ENCODE measurements at regions not wholly inside any gene's neighbourhood (a gene's known extent, or its start where the extent isn't known, plus 50 kb on each side); places are given as distances from the start of the nearest gene placed in this dataset.

DNA sequence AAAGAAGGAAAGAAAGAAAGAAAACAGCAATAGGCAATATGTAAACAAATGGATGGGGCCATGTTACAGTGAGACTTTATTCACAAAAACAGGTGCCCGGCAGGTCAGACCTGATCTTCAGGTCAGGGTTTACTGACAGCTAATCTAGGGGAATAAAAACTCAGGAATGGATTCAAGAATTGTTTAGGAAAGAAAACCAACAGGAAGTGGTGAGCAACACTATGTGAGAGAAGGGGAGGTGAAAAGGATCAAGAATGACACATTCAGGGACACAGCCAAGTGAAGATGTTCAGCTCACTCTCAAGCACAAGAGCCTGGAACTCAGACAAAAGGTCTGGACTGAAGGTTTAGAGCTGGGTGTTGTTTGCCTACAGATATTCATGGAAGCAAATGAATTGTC, 244.5 kb downstream of the EFNB2 start:
- Mint-ChIP-seq H3K27ac (no peak overlapping the region), H3K9me3 (peaks cover 2% of the 10 kb centered on the region), H3K27me3 (no peaks in the 10 kb centered on the region), H3K4me3 (no peak overlapping the region), H3K4me1 (no peaks in the 10 kb centered on the region), H3K36me3 (ENCODE audit: low read depth) (no peaks in the 10 kb centered on the region)
- ChIA-PET POLR2A (no interaction called here), CTCF (no interaction called here)
- no peak for DNase-seq

DNA sequence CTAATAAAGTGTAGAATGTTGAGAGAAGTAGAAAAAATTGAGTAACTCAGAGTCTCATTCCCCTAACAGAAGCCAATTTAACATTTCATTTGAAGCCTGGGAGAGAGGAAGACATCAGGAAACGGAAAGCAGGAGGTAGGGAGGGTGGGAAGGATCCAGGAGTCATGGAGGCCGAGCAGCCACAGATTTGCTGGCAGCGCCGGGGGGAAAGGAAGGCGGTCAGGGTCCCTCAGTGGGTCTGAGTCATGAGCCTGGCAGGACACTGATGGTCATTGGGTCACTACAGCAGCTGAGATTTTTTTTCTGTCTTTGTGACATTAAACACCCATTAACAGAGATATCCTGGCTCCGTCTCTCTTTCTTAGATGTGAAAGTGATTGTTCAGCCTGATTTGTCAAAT, 248.1 kb downstream of the EFNB2 start:
- POLR2A ChIA-PET = no interaction called here
- Mint-ChIP-seq H3K4me3 (no peak overlapping the region), H3K36me3 (ENCODE audit: low read depth) (no peaks in the 10 kb centered on the region), H3K9me3 (peaks cover 2% of the 10 kb centered on the region), H3K27ac (no peak overlapping the region), H3K27me3 (no peaks in the 10 kb centered on the region), H3K4me1 (no peaks in the 10 kb centered on the region)
- DNase-seq = no peak
- CTCF ChIA-PET = no interaction called here

DNA sequence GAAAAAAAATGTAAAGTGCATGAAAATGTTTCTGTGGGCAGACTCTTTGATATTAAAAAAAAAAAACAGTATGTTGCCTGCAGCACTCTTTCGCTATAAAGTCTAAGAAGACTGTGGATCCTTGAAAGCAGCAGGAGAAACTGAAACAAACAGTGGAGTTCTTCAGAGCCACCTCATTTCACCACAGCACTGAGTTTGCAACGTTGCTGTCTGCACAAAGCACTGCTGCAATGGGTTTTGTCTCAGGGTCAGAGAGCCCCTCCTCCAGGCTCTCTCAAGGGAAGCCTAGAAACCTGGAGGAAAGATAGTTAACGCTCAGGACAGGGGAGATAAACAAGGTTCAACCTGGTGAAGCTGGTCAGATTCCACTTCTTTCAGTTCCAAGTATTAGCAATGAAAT, 248.7 kb downstream of the EFNB2 start:
- ChIA-PET CTCF (no interaction called here), POLR2A (no interaction called here)
- H3K4me3 Mint-ChIP-seq = no peak overlapping the region
- H3K27ac Mint-ChIP-seq = no peak overlapping the region
- H3K4me1 Mint-ChIP-seq = no peaks in the 10 kb centered on the region
- no peak for DNase-seq
- no peaks in the 10 kb centered on the region for H3K27me3 Mint-ChIP-seq
- peaks cover 2% of the 10 kb centered on the region for H3K9me3 Mint-ChIP-seq
- H3K36me3 Mint-ChIP-seq (ENCODE audit: low read depth) = no peaks in the 10 kb centered on the region

DNA sequence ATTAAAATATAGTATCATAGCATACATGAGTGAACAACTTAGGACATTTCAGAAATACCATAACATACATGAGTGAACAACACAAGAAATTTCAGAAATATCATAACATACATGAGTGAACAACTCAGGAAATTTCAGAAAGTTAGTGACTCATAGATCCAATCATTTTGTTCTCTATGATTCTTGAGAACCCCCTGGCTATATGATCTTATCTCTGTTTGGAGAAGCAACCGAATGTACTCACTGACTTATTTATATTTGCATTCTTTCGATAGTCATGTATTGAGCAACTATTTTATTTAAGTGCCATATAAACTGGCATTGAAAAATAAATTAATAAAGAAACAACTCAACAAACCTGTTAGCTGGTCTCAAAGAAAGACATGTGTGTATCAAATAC, 251.1 kb downstream of the EFNB2 start:
- Mint-ChIP-seq H3K9me3 (peaks cover 4% of the 10 kb centered on the region), H3K4me3 (no peak overlapping the region), H3K27ac (no peak overlapping the region), H3K36me3 (ENCODE audit: low read depth) (no peaks in the 10 kb centered on the region), H3K4me1 (no peaks in the 10 kb centered on the region), H3K27me3 (no peaks in the 10 kb centered on the region)
- CTCF ChIA-PET = no interaction called here
- no peak for DNase-seq
- POLR2A ChIA-PET = no interaction called here

DNA sequence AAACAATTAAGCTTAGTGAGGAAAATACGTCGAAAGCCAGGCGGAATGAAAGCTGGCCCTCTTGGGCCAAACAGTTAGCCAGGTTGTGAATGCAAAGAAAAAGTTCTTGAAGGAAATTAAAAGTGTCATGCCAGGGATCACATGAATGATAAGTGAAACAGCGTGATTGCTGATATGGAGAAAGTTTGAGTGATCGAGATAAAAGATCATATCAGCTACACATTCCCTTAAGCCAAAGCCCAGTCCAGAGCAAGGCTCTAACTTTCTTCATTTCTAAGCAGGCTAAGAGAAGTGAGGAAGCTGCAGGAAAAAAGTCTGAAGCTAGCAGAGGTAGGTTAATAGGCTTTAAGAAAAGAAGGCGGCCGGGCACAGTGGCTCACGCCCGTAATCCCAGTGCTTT, 254.0 kb downstream of the EFNB2 start:
- Mint-ChIP-seq H3K4me3 (no peak overlapping the region), H3K36me3 (ENCODE audit: low read depth) (no peaks in the 10 kb centered on the region), H3K27ac (no peak overlapping the region), H3K4me1 (no peaks in the 10 kb centered on the region), H3K27me3 (no peaks in the 10 kb centered on the region), H3K9me3 (peaks cover 3% of the 10 kb centered on the region)
- ChIA-PET CTCF (no interaction called here), POLR2A (no interaction called here)
- DNase-seq = no peak

DNA sequence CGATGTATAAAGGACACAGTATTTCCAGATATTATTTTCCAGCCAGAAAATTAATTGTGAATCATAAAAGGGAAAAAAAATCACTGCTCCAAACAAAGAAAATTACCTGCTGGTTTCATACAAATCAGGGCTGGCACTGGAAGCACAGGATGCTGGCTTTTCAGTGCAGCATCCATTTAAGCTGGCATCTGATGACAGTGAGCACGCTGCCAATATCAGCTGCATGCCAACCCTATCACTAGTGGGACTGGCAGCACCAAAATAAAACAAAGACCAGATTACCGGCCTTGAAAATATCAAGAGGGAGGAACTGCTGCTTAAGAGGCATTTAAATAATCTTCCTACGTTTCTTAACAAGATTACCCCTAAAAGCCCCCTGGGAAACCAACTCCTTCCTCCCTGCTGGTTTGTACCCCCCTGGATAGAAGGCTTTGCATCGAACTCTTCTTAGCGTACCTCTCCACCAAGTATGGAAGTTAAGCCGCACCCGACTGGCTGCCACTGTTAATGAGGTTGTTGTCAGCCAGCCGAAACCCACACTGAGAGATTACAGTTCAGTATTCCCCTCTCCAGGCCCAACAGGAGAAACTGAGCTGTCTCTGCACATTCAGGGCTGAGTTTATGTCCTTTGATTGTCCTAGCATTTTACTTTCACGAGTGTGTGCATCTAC, 257.8 kb downstream of the EFNB2 start:
- Mint-ChIP-seq H3K36me3 (ENCODE audit: low read depth) (no peaks in the 10 kb centered on the region), H3K4me3 (no peak overlapping the region), H3K27ac (no peak overlapping the region), H3K27me3 (no peaks in the 10 kb centered on the region), H3K4me1 (no peaks in the 10 kb centered on the region), H3K9me3 (peaks cover 3% of the 10 kb centered on the region)
- CTCF ChIA-PET = no interaction called here
- DNase-seq = no peak
- POLR2A ChIA-PET = no interaction called here

DNA sequence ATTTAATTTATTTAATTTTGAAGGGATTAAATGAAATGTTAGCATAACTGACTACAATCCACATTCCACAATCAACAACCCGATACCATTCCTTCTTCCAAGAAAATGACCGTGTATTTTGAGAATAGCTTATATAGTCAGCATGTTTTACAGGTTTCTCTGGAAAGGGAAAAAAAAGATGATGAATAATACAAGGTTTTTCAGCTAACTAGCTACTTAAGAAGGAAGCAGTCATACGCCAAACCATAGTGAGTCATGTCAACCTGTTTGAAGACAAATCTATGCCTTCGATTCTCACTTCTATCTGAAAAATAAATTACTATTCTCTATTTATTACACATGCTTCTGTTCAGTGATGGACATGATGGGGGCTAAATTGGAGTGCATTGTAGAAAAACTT, 258.6 kb downstream of the EFNB2 start:
- Mint-ChIP-seq H3K27me3 (no peaks in the 10 kb centered on the region), H3K4me1 (no peaks in the 10 kb centered on the region), H3K27ac (no peak overlapping the region), H3K36me3 (ENCODE audit: low read depth) (no peaks in the 10 kb centered on the region), H3K9me3 (peaks cover 3% of the 10 kb centered on the region), H3K4me3 (no peak overlapping the region)
- POLR2A ChIA-PET = no interaction called here
- CTCF ChIA-PET = no interaction called here
- no peak for DNase-seq

DNA sequence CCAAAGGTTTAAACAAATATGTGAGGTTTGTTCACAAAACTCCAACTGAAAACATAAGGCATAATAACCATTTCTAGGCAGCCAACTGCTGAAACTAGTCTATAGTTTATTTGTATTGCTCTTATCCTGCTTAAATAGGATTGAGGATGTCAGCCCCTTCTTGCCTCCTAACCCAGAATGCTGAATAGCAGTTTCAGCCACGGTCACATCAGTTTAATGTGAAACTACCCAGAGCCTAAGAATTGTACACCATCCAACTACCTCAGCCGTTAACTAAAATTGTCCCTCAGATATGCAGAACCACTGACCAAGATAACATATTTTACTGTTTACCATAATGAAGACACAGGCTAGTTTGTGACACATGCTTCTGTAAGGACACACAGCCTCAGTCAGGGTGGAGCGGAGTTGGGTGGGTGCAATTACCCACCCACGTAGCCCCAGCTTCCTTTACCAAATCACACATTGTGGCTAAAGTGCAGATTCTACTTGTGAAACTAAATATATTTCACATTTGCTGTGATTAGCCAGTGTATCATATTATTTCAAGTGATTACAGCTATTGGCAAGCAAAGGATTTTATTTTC, 259.9 kb downstream of the EFNB2 start:
- Mint-ChIP-seq H3K4me3 (no peak overlapping the region), H3K9me3 (no peaks in the 10 kb centered on the region), H3K36me3 (ENCODE audit: low read depth) (no peaks in the 10 kb centered on the region), H3K27me3 (no peaks in the 10 kb centered on the region), H3K27ac (no peak overlapping the region), H3K4me1 (no peaks in the 10 kb centered on the region)
- ChIA-PET POLR2A (no interaction called here), CTCF (no interaction called here)
- no peak for DNase-seq

DNA sequence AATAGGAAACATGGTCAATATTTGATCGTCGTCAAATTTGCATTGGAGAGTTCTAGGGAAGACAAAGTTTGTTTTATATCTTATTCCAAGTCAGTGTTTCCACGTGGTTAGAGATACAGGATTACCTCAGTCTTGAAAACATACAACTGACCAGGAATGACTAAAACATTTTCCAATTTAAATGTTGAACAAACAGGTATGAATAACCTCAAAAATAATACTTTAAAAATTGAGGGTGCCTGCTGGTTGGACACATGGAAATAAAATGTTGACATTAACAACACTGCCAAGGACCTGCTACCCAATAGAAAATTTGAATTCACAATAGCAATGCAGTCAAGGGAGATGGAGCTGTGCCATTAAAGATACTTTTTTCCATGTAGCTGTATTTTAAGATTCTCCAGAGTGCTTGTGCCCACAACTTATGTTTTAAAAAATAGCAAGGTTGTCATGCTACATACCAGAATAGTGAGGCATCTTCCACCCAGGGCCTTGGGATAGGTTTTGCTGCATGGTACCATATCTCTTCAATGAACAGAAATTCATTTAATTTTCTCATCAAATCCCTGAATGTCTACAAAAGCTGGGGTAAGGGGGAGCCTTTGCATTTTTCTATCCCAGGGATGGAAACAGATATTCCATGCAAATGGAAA, 260.8 kb downstream of the EFNB2 start:
- no peaks in the 10 kb centered on the region for H3K9me3 Mint-ChIP-seq
- ChIA-PET POLR2A (no interaction called here), CTCF (no interaction called here)
- no peak overlapping the region for H3K27ac Mint-ChIP-seq
- no peak overlapping the region for H3K4me3 Mint-ChIP-seq
- H3K4me1 Mint-ChIP-seq = no peaks in the 10 kb centered on the region
- H3K36me3 Mint-ChIP-seq (ENCODE audit: low read depth) = no peaks in the 10 kb centered on the region
- H3K27me3 Mint-ChIP-seq = no peaks in the 10 kb centered on the region
- DNase-seq = no peak

DNA sequence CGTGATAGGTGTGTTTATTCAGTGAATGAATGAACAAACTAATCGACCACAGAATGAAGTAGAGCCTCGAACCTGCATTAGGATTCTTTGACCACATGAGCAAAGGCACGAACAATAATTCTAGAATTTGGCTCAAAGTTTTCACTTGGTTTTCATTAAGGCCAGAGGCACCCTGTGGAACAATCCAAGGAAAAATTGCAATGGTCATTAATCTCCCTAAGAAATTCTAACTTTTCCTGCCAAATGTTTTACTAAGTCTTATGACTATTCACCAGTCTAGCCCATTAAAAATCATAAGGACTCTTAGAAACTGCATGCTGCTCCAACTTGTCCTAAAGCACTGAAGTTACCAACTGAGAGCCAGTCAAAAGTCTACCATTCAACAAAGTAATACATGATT, 271.7 kb downstream of the EFNB2 start:
- ChIA-PET POLR2A (no interaction called here), CTCF (no interaction called here)
- no peaks in the 10 kb centered on the region for H3K36me3 Mint-ChIP-seq (ENCODE audit: low read depth)
- no peaks in the 10 kb centered on the region for H3K27me3 Mint-ChIP-seq
- no peak for DNase-seq
- H3K9me3 Mint-ChIP-seq = no peaks in the 10 kb centered on the region
- no peak overlapping the region for H3K4me3 Mint-ChIP-seq
- H3K4me1 Mint-ChIP-seq = no peaks in the 10 kb centered on the region
- H3K27ac Mint-ChIP-seq = no peak overlapping the region

DNA sequence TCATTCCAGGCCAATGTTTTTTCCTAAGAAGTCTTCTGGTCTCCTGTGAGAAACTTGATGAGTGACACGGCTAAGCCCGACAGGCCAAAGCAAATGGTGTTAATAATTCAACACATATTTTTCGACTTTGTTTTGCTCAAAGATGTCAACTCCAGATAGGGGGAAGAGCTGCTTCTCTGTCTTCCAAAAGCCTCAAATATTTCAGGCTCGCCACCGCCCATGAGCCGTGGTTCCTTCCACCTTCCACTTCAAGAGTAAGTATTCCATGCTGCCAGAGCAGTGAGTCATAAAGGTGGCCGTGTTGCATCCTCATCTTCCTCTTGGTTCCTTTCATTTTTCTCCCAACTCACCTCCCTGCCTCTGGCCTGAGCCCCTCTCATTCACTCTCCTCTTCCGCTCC, 272.6 kb downstream of the EFNB2 start:
- no peaks in the 10 kb centered on the region for H3K9me3 Mint-ChIP-seq
- H3K27me3 Mint-ChIP-seq = no peaks in the 10 kb centered on the region

DNA sequence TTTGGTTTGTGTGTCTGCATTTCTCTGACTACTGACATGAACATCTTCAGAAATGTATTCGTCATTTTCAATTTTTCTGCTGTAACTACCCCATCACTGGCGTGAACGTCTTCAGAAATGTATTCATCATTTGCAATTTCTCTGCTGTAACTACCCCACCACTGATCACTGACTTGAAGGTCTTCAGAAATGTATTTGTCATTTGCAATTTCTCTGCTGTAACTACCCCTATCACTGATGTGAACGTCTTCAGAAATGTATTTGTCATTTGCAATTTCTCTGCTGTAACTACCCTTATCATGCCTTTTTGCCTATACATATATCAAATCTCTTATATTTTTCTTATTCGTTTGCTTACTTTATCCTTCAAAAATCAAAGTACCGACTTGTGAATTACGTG, 274.0 kb downstream of the EFNB2 start:
- DNase-seq = no peak
- no peaks in the 10 kb centered on the region for H3K27me3 Mint-ChIP-seq
- CTCF ChIA-PET = no interaction called here
- no peaks in the 10 kb centered on the region for H3K9me3 Mint-ChIP-seq
- POLR2A ChIA-PET = no interaction called here
- no peaks in the 10 kb centered on the region for H3K36me3 Mint-ChIP-seq (ENCODE audit: low read depth)
- no peak overlapping the region for H3K27ac Mint-ChIP-seq
- H3K4me3 Mint-ChIP-seq = no peak overlapping the region
- H3K4me1 Mint-ChIP-seq = no peaks in the 10 kb centered on the region

More for the DNA sequence above, 272.6 kb downstream of the EFNB2 start:
- H3K36me3 Mint-ChIP-seq (ENCODE audit: low read depth) = no peaks in the 10 kb centered on the region
- no peak overlapping the region for H3K27ac Mint-ChIP-seq
- H3K4me3 Mint-ChIP-seq = no peak overlapping the region
- CTCF ChIA-PET = no interaction called here
- no peaks in the 10 kb centered on the region for H3K4me1 Mint-ChIP-seq
- no peak for DNase-seq
- POLR2A ChIA-PET = no interaction called here

DNA sequence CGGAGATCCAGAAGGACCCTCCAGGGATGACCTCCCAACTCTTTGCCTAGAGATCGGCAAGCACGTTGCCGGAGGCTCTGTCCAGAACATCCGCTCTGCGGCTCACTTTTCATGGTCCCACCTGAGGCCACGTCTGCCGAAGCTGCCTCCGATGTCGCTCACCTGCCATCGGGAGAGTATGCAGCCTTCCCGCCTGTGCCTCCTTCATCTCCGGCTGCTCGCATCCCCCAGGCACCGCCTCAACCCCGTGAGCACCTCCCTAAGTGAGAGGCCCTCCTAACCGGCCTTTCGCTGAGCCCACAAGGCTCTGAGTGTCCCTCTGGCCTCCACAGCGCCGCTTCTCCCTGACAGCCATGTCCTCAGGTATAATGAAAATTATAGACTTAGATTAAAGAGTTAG, 275.1 kb downstream of the EFNB2 start:
- no peak for DNase-seq
- H3K36me3 Mint-ChIP-seq (ENCODE audit: low read depth) = no peaks in the 10 kb centered on the region
- H3K27ac Mint-ChIP-seq = no peak overlapping the region
- ChIA-PET CTCF (no interaction called here), POLR2A (no interaction called here)
- H3K4me3 Mint-ChIP-seq = no peak overlapping the region
- H3K27me3 Mint-ChIP-seq = no peaks in the 10 kb centered on the region
- no peaks in the 10 kb centered on the region for H3K9me3 Mint-ChIP-seq
- H3K4me1 Mint-ChIP-seq = no peaks in the 10 kb centered on the region

DNA sequence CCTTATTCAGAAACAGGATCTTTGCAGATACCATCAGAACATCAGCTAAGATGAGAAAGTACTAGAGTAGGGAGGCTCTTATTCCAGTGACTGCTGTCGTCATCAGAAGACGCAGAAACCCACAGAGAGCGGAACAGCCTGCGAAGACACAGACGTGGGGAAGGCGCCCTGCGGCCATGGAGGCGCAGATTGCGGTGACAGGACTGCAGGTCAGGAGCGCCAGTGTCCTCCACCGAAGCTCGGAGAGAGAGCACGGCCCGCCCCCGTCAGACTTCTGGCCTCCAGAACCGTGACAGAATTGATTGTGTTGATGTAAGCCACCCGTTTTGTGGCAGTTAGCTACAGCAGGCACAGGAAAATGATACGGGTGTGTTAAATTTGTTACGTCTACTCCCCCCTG, 275.5 kb downstream of the EFNB2 start:
- Mint-ChIP-seq H3K4me3 (no peak overlapping the region), H3K4me1 (no peaks in the 10 kb centered on the region), H3K9me3 (no peaks in the 10 kb centered on the region), H3K36me3 (ENCODE audit: low read depth) (no peaks in the 10 kb centered on the region), H3K27me3 (no peaks in the 10 kb centered on the region), H3K27ac (no peak overlapping the region)
- POLR2A ChIA-PET = no interaction called here
- CTCF ChIA-PET = no interaction called here
- DNase-seq = no peak
